ENCODE measurements at regions not wholly inside any gene's neighbourhood (a gene's known extent, or its start where the extent isn't known, plus 50 kb on each side); places are given as distances from the start of the nearest gene placed in this dataset.

DNA sequence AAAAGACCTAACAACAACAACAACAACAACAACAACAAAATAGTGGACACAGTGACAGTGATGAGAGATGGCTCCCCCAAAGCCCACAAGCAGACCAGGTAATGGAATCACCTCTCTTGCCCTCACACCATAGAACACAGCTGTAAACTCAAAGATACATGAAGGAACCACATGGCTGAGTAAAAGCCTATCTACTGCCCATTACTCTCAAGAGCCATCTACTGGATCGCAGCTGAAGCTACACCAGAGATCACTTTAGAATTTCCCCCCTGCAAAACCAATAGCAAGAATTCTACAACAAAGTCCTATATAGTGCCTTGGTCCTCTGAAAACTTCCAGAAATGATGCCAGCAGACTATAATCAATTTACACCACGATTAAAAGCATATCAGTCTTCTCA is 1537.6 kb upstream of the CDH9 start:
- Histone ChIP-seq H3K9me3 (no peaks in the 10 kb centered on the region), H3K4me3 (no peak overlapping the region), H3K27me3 (replicated peaks; ENCODE audit: insufficient read depth) (no peaks in the 10 kb centered on the region), H3K4me1 (ENCODE audit: control insufficient read depth in 1 of 2, low read depth in 2 of 2) (no peaks in the 10 kb centered on the region), H3K36me3 (no peaks in the 10 kb centered on the region), H3K27ac (no peak overlapping the region)
- TF ChIP-seq, protein P1, sequence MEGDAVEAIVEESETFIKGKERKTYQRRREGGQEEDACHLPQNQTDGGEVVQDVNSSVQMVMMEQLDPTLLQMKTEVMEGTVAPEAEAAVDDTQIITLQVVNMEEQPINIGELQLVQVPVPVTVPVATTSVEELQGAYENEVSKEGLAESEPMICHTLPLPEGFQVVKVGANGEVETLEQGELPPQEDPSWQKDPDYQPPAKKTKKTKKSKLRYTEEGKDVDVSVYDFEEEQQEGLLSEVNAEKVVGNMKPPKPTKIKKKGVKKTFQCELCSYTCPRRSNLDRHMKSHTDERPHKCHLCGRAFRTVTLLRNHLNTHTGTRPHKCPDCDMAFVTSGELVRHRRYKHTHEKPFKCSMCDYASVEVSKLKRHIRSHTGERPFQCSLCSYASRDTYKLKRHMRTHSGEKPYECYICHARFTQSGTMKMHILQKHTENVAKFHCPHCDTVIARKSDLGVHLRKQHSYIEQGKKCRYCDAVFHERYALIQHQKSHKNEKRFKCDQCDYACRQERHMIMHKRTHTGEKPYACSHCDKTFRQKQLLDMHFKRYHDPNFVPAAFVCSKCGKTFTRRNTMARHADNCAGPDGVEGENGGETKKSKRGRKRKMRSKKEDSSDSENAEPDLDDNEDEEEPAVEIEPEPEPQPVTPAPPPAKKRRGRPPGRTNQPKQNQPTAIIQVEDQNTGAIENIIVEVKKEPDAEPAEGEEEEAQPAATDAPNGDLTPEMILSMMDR (IDR thresholded peaks at IDR 0.05) = no peak
- ATAC-seq (ENCODE audit: insufficient number of reproducible peaks, low FRiP score, low read depth) (no peak), DNase-seq (ENCODE audit: low spot score) (no peak)

DNA sequence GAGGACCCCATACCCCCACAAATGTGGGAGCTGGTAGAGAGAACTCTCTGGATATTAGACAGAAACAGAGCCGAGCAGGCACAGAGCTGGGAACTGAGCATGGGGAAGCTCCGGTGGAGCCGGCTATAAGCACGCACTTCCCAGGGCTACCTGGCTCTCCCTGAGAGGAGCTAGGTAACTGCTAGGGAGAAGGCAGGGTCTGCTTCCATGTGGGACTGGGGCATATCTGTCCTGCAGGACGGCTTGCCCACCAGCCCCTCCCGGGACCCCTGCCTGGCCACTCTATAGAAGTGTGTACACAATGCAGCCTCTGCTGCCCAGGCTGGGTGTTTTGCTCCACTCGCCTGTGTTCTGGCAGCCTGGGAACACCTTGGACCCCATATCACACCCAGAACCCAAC is 1537.0 kb upstream of the CDH9 start:
- no peak overlapping the region for H3K27ac ChIP-seq
- H3K27me3 ChIP-seq (replicated peaks; ENCODE audit: insufficient read depth) = no peaks in the 10 kb centered on the region
- no peak overlapping the region for H3K4me3 ChIP-seq
- no peak for ATAC-seq (ENCODE audit: insufficient number of reproducible peaks, low FRiP score, low read depth)
- H3K4me1 ChIP-seq (ENCODE audit: control insufficient read depth in 1 of 2, low read depth in 2 of 2) = no peaks in the 10 kb centered on the region
- no peaks in the 10 kb centered on the region for H3K9me3 ChIP-seq
- no peak for DNase-seq (ENCODE audit: low spot score)
- no peaks in the 10 kb centered on the region for H3K36me3 ChIP-seq
- TF ChIP-seq, protein P1 (IDR thresholded peaks at IDR 0.05) = no peak

DNA sequence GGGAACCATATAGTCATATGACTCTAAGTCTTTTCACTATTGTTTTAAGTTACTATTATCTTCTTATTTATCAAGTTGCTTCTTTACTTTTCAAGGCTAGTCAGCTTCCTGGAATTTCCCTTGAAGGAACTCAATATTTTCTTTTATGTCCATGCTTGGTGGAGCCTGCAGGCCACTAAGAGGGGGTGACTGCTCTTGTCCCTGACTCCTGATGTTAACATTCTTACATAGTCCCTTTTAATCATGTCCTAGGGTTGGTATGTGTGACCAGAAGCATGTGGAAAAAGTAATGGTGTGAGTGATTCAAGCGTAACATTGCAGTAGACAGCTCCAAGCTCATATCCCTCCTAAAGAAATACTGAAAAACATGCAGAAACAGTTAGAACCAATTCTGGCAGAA is 1536.2 kb upstream of the CDH9 start:
- Histone ChIP-seq H3K9me3 (no peaks in the 10 kb centered on the region), H3K27me3 (replicated peaks; ENCODE audit: insufficient read depth) (no peaks in the 10 kb centered on the region), H3K4me1 (ENCODE audit: control insufficient read depth in 1 of 2, low read depth in 2 of 2) (no peaks in the 10 kb centered on the region), H3K27ac (no peak overlapping the region), H3K4me3 (no peak overlapping the region), H3K36me3 (no peaks in the 10 kb centered on the region)
- DNase-seq (ENCODE audit: low spot score) (no peak), ATAC-seq (ENCODE audit: insufficient number of reproducible peaks, low FRiP score, low read depth) (no peak)
- TF ChIP-seq, protein P1 (IDR thresholded peaks at IDR 0.05) = no peak

DNA sequence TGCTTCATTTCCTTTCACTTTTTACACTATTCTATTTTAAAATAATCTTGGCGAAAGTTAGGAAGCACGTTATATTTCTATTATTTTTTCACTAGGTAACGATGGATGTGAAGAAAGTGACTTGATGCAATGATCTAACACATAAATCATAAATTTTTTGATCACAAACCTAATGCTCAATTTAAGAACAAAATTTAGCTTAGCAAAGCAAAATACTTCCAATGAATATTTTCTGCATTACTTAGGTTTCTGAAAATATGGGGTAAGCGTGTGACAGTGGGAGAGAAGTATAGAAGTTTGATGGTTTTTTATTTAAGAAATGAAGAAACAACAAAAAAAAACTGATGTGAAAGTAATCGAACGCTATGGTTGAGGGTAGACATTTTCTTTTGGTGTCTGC is 1528.7 kb upstream of the CDH9 start:
- ATAC-seq (ENCODE audit: insufficient number of reproducible peaks, low FRiP score, low read depth) = no peak
- no peak overlapping the region for H3K4me3 ChIP-seq
- no peaks in the 10 kb centered on the region for H3K9me3 ChIP-seq
- H3K36me3 ChIP-seq = no peaks in the 10 kb centered on the region
- no peaks in the 10 kb centered on the region for H3K4me1 ChIP-seq (ENCODE audit: control insufficient read depth in 1 of 2, low read depth in 2 of 2)
- no peak overlapping the region for H3K27ac ChIP-seq
- no peaks in the 10 kb centered on the region for H3K27me3 ChIP-seq (replicated peaks; ENCODE audit: insufficient read depth)
- DNase-seq (ENCODE audit: low spot score) = no peak
- TF ChIP-seq, protein P1 (IDR thresholded peaks at IDR 0.05) = no peak

DNA sequence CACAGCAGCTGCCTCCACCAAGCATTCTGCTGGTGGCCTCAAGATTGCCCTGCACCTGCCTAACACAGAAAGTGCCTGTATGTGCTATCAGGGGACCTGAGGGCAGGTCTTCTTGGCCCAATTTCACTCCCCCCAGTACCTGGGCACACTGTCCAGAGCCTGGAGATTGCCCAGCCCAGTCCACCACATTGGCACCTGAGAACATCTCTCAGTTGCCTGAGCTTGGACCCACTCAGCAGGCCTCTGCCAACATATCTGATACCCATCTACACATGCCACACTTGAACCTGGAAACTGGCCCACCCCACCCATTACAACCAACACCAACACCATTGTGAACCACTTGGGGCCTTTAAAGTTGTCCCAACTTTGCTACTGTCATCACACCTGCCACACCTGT is 1523.1 kb upstream of the CDH9 start:
- Histone ChIP-seq H3K4me3 (no peak overlapping the region), H3K9me3 (no peaks in the 10 kb centered on the region), H3K36me3 (no peaks in the 10 kb centered on the region), H3K27ac (no peak overlapping the region), H3K27me3 (replicated peaks; ENCODE audit: insufficient read depth) (no peaks in the 10 kb centered on the region), H3K4me1 (ENCODE audit: control insufficient read depth in 1 of 2, low read depth in 2 of 2) (no peaks in the 10 kb centered on the region)
- TF ChIP-seq, protein P1 (IDR thresholded peaks at IDR 0.05) = no peak
- ATAC-seq (ENCODE audit: insufficient number of reproducible peaks, low FRiP score, low read depth) (no peak), DNase-seq (ENCODE audit: low spot score) (no peak)
